ENCODE measurements at regions not wholly inside any gene's neighbourhood (a gene's known extent, or its start where the extent isn't known, plus 50 kb on each side); places are given as distances from the start of the nearest gene placed in this dataset.

- TF ChIP-seq POLR2A (IDR thresholded peaks at IDR 0.05), result no peak
- TF ChIP-seq, protein P1, sequence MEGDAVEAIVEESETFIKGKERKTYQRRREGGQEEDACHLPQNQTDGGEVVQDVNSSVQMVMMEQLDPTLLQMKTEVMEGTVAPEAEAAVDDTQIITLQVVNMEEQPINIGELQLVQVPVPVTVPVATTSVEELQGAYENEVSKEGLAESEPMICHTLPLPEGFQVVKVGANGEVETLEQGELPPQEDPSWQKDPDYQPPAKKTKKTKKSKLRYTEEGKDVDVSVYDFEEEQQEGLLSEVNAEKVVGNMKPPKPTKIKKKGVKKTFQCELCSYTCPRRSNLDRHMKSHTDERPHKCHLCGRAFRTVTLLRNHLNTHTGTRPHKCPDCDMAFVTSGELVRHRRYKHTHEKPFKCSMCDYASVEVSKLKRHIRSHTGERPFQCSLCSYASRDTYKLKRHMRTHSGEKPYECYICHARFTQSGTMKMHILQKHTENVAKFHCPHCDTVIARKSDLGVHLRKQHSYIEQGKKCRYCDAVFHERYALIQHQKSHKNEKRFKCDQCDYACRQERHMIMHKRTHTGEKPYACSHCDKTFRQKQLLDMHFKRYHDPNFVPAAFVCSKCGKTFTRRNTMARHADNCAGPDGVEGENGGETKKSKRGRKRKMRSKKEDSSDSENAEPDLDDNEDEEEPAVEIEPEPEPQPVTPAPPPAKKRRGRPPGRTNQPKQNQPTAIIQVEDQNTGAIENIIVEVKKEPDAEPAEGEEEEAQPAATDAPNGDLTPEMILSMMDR (IDR thresholded peaks at IDR 0.05), result no peak
Observed at GRCh38 chr4:59818656-59819055, 1381.5 kb upstream of the ADGRL3 start.
